Smooth muscle cell of the brain vasculature (primary cell): ENCODE measurements at regions not wholly inside any gene's neighbourhood (a gene's known extent, or its start where the extent isn't known, plus 50 kb on each side); places are given as distances from the start of the nearest gene placed in this dataset.

Experiments
- DNase-seq: peaks from one replicate; pipeline ENCODE4 v3.0.0-alpha.2; 2012; ENCODE audit warnings: low read depth, low spot score

DNA sequence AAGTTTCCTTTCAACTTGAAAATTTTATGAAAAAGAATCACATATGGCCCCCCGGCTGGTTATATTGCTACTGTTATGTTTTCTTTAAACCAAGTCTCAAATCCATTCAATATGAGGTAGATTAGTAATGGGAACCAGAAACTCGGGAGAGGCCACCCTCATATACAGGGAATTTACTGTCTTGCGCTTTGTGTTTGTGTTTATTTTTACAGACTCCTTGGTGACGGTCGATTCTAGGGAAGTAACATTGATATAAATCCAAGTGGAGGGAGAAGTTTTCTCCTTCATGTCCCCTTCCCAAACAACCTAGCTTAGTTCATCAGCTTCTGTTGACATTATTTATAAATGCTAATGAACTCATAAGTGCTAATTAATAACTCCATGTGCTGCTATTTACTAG lies 163.5 kb upstream of the LMO4 start:
- no peak for DNase-seq

DNA sequence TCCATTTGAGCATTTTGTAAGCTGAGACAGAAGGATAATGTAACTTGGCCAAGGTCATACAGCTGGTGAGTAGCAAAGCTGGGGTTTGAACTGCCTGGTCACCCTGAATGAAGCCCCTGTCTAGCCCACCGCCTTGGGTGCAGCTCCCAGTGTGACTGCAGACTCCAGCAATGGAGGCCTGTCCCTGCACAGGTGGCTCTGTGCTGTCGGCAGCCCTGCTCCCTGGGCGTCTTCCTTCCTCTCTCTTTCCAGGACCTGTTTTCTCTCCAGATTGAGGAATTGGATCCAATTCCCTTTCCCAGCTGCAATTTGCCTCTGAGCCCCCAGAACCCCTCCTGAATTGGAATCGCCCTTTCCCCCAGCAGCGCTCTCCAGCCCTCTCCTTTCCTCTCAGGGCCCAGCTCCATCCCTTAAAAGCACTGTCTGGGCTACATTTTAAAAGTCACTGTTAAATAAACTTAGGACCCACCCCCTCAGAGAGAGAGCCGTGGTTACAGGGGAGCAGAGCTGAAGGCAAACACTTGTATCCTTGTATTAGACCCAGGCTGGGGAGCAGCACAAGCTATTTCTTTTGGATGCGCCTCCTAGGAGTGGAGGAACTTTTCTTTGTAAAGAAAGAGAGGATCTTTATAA lies 161.4 kb upstream of the LMO4 start:
- DNase-seq = no peak

DNA sequence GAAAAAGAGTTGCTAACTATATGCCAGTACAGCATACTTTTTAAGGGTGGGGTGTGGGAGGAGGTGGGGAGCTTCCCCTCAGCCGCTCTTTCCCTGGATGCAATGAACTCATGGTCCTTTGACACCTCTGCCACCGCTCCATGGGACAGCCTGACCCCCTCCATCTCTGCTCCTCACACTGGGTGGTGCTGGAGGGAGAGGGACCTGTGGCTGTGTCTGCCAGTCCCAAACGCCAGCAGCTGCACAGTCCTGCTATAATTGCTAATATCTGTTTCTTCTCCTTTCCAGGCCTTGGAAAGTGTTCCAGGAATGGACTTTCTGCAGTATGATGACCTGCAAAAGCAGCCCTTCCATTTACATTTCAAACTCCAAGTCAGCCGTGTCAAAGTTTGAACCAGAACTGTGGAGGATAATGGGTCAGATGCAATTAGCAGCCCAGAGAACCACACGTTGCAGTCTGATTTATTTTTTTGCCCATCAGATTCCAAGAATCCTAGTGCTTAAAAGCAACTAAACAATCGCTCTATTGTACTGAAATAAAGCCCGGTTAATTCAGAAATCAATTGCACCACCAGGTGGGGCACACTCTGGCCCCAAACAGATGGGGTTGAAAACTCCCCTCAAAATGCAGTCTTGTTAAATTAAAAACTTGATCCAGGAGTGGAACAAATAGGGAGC lies 160.7 kb upstream of the LMO4 start:
- no peak for DNase-seq

DNA sequence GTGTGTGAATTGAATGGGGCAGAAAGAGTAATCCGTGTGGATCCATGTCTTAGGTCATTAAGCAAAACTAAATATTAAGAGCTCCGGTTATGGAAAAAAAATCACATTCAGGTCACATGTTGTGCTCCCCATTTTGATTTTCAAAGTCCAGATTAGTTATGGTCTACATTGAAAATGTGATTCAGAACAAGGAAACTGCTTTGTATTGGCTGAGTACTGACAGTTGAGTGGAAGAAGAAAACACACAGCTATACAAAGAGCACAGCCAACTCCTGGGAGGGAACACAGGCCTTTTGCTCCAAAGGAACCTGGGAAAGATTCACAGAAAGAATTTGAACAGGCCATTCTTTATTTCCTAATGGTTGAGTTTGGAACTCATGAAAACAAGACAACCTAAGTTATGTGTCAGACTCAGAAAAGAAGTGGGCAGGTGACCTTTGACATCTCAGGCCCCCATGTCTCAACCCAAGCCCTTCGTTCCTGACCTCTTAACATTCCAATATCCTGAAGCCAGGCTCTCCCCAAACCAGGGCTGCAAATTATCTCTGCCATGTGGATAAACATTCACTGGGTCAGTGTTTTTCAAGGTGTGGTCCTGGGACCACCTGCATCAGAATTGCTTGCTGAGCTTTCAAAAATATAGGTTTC lies 159.3 kb upstream of the LMO4 start:
- no peak for DNase-seq

DNA sequence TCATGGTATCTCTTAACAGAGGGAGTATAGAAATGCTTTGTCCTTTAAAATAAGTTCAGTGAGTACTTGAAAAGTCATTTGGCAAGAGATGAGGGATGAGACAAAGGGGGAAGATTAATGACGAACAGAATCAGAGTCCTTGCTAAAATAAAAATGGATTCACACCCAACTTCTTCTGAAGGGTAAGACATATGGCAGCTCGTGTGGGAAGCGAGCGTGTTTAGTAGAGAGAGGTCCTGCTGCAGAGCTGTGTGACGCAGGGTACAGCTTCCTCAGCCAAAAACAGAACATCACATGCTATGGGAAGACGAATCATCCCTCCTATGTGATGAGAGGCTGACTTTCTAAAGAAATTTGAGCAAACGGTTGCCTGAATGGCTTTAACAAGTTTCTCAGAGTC lies 158.5 kb upstream of the LMO4 start:
- no peak for DNase-seq

DNA sequence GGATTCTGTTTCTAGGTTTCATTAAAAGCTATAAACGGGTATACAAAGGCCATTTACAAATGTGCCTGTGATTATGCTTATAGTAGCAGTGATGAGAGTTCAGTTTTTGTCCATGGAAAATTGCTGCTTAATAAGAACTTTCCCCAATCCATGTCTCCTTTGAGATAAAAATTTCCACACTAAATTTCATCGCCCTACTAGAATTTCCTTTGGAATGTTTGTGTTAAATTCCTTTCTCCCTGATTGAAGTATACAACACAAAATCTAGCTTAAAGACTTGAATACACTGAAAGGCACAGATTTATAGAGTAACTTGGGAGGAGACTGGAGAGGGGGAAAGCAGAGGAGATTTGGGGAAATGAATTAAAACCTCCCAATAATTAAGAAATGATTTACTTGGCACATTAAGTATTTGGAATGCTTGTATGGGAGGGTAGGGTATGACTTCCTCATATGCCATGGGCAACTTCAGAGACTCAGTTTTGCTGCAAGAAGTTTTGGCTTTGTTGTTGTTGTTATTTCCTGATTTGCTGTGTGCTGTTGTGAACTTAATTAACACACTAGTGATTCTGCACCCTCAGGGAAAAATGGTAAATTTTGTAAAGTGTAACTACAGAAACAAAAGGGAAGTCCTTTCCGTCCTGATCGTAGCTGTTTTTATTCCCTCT lies 157.6 kb upstream of the LMO4 start:
- no peak for DNase-seq

DNA sequence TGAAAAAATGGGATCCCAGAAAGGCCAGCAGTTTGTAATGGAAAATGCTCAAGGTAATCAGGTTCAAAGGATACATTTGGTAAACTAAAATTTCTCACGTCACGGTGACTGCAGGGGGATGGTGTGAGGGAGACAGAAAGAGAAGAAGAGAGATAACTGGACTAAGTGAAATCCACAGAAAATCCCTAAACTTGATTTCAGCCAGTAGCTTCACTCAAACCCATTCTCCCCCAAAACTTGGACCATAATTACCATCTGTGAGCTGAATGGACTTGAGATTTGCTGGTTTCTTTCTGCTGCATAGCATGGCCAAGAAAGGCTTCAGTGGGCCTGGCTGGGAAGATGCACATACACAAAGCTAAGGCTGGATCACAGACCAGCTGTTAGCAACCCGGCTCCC lies 155.4 kb upstream of the LMO4 start:
- DNase-seq = no peak

DNA sequence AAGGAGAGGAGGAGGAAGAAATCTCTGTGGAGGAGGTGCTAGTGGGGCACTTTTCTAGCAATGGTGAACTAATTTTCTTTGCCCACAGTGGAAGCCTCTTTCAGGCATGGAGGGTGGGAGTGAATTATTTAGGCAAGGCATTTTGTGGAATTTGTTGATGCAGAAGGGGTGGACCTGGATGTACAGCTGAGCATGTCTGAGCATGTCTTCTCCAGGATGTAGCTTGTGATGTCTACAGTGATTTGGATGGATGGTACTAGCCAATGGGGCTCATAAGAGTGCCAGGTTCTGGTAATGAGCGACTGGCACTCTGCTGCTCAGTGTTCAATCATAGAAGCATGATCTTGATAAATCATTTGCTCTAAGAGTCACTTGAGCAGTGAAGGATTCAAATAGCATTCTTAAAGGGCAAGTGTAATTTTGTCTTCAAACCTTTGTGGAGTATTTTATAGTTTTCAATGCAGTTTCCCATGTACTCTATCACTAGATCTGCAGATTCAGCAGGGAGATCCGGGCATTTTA lies 153.9 kb upstream of the LMO4 start:
- DNase-seq = no peak

DNA sequence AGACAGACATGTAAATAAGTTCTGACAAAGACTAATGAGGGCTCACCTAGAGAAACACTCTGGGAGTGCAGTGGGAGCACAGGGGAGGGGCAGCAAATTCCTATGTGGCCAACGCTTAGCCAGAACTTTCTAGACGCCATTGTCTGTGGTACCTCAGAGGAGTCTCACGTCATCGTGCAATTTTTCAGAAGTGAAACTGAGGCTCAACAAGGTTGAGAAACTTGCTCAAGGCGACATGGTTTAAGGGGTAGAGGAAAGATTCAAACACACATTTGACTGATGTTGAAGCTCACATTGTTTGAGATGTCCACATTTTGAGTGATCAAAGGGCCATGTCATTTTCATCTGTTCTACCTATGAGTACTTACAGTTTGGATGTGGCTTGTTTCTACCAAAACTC lies 152.6 kb upstream of the LMO4 start:
- DNase-seq = no peak

DNA sequence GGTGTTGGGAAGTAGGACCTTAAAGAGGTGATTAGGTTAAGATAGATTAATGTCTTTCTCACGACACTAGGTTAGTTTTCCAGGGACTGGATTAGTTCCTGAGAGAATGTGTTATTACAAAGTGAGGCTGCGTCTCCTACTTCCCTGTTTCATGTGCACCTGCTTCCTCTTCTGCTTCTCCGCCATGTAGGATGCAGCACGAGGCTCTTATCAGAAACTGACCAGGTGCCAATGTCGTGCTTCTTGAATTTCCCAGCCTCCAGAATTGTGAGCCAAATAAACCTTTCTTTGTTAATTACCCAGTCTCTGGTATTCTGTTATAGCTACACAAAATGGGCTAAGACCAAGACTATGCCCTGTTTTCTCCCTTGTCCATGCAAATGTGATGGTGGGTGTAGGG lies 152.2 kb upstream of the LMO4 start:
- no peak for DNase-seq

DNA sequence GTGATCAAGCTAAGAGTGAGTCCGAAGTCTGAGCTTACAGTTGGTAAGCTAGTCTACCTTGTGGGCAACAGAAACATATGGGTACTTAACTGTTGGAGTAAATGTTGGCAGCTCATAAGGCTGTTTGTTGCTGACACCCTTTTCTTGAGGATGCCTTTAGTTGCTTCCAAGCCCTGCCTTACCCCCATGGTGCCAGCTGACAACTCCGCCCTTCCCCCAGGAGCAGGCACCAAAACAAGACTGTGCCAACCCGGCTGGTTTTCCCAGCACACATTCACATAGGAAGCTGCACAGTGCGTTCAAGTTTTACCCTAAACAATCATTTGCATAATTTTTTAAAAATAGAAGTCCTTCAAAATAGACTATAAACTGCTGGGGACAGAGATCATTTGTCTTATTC lies 150.2 kb upstream of the LMO4 start:
- DNase-seq = no peak

DNA sequence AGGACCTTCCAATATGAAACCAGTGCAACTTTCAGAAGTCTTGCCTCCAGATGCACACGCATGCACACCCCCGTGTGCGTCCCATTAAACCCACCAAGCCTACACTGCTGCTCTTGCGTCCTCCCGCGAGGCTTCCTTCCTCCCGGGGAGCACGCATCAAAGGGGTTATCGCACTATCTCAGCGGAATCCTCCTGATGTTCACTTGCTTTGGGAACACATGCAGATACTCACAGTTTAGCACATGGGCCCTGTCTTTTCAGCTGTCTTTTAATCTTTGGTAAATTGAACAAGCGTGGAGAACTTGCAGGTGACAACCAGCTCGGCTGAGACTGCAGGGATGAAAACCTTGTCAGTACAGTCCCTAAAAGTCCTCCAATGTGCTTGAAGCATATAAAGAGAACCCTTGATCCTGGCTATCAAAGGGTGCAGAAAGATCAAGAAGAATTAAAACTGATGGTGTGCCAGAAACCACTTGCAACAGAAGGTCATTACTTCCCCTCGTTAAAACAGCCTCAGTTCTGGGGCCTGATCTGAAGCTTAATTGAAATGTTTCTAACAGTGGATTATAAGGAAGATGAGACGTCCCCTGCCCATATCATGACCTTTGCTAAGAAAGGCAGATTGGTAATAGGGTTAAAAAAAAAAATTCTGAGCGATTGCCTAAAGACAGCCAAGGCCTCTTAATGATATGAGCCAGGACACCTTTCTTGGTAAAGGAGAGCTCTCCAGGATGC lies 149.4 kb upstream of the LMO4 start:
- DNase-seq = no peak

DNA sequence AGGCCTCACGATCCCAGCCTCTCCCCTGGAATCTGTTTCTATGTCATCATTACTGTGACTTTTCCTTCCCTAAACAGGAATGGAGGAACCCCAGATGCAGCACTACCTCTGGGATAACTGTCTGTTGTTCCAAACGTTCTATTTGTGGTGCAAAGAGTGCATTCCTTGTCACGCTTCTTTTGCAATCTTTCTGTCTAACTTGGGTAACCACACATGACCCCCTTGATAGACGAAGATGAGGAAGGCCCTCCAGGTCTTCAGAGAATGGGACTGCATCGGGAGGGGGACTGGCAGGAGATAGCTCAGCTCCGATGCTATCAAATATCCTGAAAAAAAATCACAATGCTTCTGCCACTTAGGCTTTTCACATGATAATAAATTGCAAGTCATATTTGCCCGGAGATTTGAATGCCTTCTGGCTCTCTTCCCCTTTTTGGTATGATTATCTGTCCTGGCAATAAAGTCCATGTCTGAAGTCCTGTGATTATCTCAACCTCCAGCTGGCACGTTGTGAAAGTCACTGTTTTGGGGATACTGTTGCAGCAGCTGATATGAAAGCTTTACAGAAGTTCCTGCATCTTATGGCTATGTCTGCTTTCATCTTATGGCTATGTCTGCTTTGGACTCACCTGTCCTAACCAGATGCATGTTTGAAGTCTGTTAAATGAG lies 148.7 kb upstream of the LMO4 start:
- no peak for DNase-seq

DNA sequence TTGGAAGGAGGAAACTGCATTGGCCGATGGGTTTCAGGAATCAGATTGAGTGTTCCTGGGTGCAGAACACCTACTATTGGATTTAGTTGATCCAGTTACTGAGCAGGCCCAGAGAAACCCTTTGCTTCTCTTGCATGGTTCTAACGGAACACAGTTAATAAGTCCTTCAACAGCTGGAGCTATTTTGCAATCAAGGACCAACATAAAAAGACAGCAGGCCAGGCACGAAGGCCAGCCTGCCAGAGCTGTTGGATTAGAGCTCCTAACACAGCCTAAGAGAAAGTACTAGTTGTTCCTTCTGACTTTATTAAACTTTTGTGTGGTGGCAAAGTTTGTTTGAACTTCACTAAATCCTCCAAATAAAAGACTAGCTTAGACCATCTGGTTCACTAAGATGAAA lies 148.0 kb upstream of the LMO4 start:
- no peak for DNase-seq

DNA sequence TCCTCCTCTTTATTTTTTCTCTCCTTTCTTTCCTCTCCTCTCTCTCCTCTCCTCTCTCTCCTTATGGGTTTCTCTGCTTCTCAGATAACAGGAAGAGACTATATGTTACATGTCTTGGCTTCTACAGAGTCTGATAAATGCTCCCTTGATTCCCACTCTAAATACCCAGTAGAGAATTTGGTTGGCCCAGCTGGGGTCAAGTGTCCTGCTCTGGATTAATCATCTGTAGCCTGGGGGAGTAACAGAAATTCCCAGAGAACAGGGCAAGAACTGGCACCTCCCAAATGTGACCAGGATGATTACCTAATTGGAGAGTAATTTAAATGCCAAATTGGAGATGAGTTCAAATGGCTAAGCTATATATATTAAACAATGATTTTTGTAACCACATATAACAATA lies 146.1 kb upstream of the LMO4 start:
- DNase-seq = no peak

DNA sequence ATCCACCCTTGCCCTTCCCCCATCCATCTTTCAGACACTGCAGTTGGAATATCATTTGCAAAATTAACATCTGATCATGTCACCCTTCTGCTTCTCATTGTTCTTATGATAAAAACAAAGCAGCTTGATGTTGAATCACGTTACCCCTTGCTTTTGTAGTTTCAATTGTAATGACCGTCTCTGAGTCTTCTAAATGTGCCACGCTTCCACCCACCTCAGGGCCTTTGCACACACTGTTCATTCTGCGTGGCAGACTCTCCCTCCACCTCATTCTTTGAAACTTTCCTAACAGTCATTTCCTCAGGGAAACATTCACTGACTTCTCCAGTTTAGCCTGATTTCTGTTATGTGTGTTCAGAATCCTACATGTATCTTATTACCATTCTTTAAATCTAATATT lies 143.6 kb upstream of the LMO4 start:
- no peak for DNase-seq

DNA sequence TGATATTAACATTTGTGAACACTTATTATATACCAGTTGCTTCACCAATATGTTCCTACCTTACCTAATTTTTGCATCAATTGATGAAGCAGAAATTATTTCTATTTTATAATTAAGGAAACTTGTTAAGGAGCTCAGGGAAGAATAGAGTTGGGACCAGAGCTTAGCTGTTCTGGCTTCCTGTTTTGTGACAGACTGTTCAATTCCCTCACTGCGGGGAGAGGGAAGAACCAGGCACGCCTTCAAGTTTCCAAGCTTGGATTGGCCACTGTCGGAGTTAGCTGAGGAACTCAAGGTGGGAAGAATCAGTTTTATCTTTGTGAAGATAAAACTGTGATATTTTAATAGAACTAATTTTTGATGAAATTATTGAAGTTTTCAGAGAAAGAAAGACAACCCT lies 142.3 kb upstream of the LMO4 start:
- DNase-seq = no peak

DNA sequence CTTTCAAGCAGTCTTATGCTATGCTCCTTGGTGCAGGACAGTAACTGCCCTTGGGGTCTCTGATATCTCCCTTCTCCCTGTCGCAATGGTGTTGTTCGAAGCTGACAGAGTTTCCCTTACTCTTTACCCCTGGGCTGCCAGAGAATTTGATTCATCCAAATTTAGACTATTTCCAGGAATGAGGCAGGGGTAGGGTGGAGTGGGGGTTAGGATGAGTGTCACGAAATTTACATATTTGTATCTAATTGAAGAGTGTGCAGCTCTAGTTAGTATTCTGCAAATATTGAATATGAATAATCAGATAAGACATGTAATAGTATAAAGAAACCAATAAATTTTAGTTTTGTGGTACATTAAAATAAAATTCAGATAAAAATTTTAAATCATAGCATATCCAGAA lies 140.0 kb upstream of the LMO4 start:
- DNase-seq = no peak

DNA sequence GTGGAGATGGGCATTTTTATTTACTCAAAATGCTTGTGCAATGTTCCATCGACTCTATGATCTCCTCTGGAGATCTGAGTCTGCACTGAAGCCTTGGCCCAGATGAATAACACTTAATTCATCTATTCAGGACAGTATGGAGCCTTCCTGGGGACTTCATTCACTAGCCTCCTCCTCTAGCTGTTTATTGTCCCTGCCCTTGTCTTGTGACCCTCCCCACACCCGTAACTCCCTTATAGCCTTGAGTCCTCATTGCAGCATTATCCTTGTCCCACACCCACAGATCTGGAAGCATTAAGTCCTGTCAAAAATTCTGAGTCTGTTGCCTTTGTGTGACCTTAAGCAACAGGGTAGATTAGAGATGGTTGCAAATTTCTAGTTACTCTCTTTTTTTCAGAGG lies 138.3 kb upstream of the LMO4 start:
- DNase-seq = no peak

DNA sequence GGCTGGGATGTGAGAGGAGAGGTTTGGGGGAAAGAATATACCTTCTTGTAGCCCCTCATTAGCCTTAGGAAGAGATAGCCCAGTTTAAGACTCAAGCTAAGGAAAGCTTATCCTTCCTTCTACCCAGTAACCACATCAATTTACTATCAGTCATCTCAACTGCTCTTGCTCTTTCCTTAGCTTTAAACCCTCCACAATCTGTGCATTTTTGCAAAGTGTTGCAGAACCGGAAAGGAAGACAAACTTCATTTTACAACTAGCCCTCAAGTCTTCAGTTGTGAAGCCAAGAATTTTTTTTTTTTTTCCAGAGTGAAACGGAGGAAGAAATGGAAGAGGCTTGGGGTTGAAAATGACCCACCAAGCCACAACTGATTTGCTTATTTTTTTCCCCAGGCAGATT lies 137.0 kb upstream of the LMO4 start:
- no peak for DNase-seq

DNA sequence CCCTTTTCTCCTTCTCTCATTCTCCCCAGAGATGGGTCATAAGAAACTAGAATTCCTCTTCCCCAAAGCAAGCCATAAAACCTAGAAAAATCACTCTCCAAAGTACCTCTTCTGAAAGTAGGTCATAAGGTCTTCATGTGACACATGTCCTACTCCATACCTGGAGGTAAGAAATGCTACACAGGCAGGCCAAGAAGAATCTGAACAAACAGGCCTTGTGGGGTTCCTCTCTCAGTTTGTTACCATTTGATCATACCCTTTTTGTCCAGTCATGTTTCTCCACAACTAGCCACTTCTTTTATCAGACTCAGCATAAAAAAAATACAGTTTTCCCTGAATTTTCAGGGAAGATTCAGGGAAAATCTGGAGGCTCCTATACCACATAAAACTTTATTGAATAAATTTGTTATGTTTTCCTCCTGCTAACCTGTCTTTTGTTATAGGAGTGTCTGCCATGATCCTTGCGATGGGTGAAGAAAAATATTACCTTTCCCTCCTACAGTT lies 134.4 kb upstream of the LMO4 start:
- DNase-seq = no peak
